C4-2B (cell line): ENCODE measurements at regions not wholly inside any gene's neighbourhood (a gene's known extent, or its start where the extent isn't known, plus 50 kb on each side); places are given as distances from the start of the nearest gene placed in this dataset.

Experiments used
- H3K27ac ChIP-seq: fragments of 450-650 bp; 2 replicates; pipeline ENCODE4 v1.5.1; 2017
- CTCF ChIP-seq: fragments of 450-650 bp; conservative IDR thresholded peaks from 2 replicates; pipeline ENCODE4 v1.5.1; 2017; ENCODE audit warnings: mild to moderate bottlenecking
- ZFX ChIP-seq: fragments of 450-650 bp; IDR thresholded peaks from 2 replicates; pipeline ENCODE4 v1.6.1; 2017

GRCh38 chr6:33962246-33963027 is 158.6 kb upstream of the MLN start:
- TF ChIP-seq CTCF (no peak), ZFX (no peak)
- H3K27ac ChIP-seq: no peak overlapping the region

GRCh38 chr6:33961691-33962090 is 157.9 kb upstream of the MLN start:
- no peak overlapping the region for H3K27ac ChIP-seq
- TF ChIP-seq CTCF (no peak), ZFX (no peak)

GRCh38 chr6:33960345-33961313 is 156.8 kb upstream of the MLN start:
- H3K27ac ChIP-seq: no peak overlapping the region
- TF ChIP-seq ZFX (no peak), CTCF (no peak)

- TF ChIP-seq ZFX: no peak
- TF ChIP-seq CTCF: no peak
- no peak overlapping the region for H3K27ac ChIP-seq
Measured at GRCh38 chr6:33959661-33960344, 156.0 kb upstream of the MLN start.

- TF ChIP-seq CTCF (no peak), ZFX (no peak)
- no peak overlapping the region for H3K27ac ChIP-seq
Measured at GRCh38 chr6:33959329-33959651, 155.5 kb upstream of the MLN start.

GRCh38 chr6:33958526-33959328 is 154.9 kb upstream of the MLN start:
- TF ChIP-seq ZFX (no peak), CTCF (peak; percentile 25)
- no peak overlapping the region for H3K27ac ChIP-seq
